LNCaP clone FGC (cell line): ENCODE measurements at regions not wholly inside any gene's neighbourhood (a gene's known extent, or its start where the extent isn't known, plus 50 kb on each side); places are given as distances from the start of the nearest gene placed in this dataset.
"Not testable (repeated sequence)": the region's sequence is repeated elsewhere in the genome, so short reads cannot be mapped to it uniquely, and the experiment has no call there.

Experiments used
- DNase-seq: peaks from one replicate; pipeline ENCODE4 v3.0.0-alpha.2; 2011; ENCODE audit warnings: low read depth
- H3K4me3 ChIP-seq: 2 replicates; pipeline ENCODE4 v1.5.1; 2011; ENCODE audit warnings: mild to moderate bottlenecking, low read depth, low read length, control low read depth
- CTCF ChIP-seq: IDR thresholded peaks from 2 replicates; pipeline ENCODE4 v1.5.1; 2012; ENCODE audit warnings: mild to moderate bottlenecking; ENCODE audit not compliant: control insufficient read depth, insufficient read depth; ENCODE audit errors: extremely low read depth

GRCh38 chr17:5888811-5889210, 181.4 kb upstream of the WSCD1 start:
- no peak for TF ChIP-seq CTCF
- no peak for DNase-seq
- no peak overlapping the region for H3K4me3 ChIP-seq

GRCh38 chr17:5892921-5893675, 177.1 kb upstream of the WSCD1 start:
- TF ChIP-seq CTCF = no peak
- DNase-seq = no peak
- H3K4me3 ChIP-seq = no peak overlapping the region

GRCh38 chr17:5893741-5894140, 176.4 kb upstream of the WSCD1 start:
- TF ChIP-seq CTCF = no peak
- DNase-seq = no peak

GRCh38 chr17:5895276-5895675, 174.9 kb upstream of the WSCD1 start:
- H3K4me3 ChIP-seq = no peak overlapping the region
- DNase-seq = no peak
- TF ChIP-seq CTCF = no peak

More at GRCh38 chr17:5893741-5894140, 176.4 kb upstream of the WSCD1 start:
- no peak overlapping the region for H3K4me3 ChIP-seq

GRCh38 chr17:5896215-5896614, 174.0 kb upstream of the WSCD1 start:
- no peak overlapping the region for H3K4me3 ChIP-seq
- DNase-seq = no peak
- no peak for TF ChIP-seq CTCF

GRCh38 chr17:5897275-5897911, 172.8 kb upstream of the WSCD1 start:
- no peak for DNase-seq
- no peak overlapping the region for H3K4me3 ChIP-seq
- no peak for TF ChIP-seq CTCF

- DNase-seq, H3K4me3 ChIP-seq: not testable (repeated sequence)
These were observed 172.2 kb upstream of the WSCD1 start for GRCh38 chr17:5897981-5898380.
